ENCODE measurements at regions not wholly inside any gene's neighbourhood (a gene's known extent, or its start where the extent isn't known, plus 50 kb on each side); places are given as distances from the start of the nearest gene placed in this dataset.

DNA sequence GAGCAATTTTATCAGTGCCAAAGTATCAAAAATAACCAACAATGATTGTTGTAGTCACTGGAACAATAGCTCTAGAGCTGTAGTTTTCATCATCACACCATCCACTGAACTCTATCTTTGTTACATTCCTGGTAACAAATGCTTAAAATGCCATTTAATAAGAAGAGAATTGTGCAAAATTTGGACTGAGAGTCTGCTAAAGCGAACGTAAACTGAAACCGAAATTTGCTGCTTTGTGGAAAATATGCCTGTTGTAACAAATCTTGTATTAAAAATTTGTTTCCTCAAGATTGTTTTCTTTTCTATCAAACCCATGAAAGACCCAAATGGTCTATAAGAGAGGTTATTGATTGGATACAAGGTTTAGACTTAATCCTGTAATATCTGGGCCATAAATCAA is 109.3 kb upstream of the TECRL start:
- TF ChIP-seq ZFX (IDR thresholded peaks at IDR 0.05; ENCODE audit: borderline replicate concordance) = no peak
- TF ChIP-seq, protein P1, sequence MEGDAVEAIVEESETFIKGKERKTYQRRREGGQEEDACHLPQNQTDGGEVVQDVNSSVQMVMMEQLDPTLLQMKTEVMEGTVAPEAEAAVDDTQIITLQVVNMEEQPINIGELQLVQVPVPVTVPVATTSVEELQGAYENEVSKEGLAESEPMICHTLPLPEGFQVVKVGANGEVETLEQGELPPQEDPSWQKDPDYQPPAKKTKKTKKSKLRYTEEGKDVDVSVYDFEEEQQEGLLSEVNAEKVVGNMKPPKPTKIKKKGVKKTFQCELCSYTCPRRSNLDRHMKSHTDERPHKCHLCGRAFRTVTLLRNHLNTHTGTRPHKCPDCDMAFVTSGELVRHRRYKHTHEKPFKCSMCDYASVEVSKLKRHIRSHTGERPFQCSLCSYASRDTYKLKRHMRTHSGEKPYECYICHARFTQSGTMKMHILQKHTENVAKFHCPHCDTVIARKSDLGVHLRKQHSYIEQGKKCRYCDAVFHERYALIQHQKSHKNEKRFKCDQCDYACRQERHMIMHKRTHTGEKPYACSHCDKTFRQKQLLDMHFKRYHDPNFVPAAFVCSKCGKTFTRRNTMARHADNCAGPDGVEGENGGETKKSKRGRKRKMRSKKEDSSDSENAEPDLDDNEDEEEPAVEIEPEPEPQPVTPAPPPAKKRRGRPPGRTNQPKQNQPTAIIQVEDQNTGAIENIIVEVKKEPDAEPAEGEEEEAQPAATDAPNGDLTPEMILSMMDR (IDR thresholded peaks at IDR 0.05) = no peak
- no peak overlapping the region for H3K27ac ChIP-seq

DNA sequence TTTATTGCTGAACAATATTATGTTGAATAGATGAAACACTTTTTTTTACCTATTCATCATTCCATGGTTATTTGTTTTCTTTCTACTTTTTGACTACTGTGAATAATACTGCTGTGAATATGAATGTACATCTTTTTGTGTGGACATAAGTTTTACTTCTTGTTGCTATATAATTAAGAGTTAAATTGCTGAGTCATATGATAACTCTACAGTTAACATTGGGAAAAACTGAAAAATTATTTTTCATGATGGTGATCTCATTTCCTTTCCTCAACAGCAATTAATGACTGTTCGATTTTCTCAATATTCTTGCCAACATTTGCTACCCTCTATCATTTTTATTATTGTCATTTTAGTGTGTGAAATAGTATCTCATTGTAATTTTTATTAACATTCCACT is 106.9 kb upstream of the TECRL start:
- no peak overlapping the region for H3K27ac ChIP-seq
- TF ChIP-seq ZFX (IDR thresholded peaks at IDR 0.05; ENCODE audit: borderline replicate concordance) = no peak

DNA sequence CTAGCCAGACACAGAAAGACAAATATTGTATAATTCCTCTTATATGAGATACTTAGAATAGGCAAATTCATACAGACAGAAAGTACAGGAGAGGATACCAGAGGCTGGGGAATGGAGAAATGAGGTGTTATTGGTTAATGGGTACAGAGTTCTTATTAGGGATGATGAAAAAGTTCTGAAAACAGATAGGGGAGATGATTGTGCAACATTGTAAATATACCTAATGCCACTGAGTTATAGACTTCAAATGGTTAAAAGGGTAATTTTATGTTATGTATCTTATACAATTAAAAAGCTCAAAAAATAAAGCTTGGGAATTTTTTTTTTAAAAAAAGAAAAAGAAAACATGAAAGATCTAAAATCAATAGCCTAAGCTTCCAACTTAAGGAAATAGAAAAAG is 98.8 kb upstream of the TECRL start:
- no peak overlapping the region for H3K27ac ChIP-seq
- TF ChIP-seq ZFX (IDR thresholded peaks at IDR 0.05; ENCODE audit: borderline replicate concordance) = no peak
- TF ChIP-seq, protein P1 (IDR thresholded peaks at IDR 0.05) = no peak

DNA sequence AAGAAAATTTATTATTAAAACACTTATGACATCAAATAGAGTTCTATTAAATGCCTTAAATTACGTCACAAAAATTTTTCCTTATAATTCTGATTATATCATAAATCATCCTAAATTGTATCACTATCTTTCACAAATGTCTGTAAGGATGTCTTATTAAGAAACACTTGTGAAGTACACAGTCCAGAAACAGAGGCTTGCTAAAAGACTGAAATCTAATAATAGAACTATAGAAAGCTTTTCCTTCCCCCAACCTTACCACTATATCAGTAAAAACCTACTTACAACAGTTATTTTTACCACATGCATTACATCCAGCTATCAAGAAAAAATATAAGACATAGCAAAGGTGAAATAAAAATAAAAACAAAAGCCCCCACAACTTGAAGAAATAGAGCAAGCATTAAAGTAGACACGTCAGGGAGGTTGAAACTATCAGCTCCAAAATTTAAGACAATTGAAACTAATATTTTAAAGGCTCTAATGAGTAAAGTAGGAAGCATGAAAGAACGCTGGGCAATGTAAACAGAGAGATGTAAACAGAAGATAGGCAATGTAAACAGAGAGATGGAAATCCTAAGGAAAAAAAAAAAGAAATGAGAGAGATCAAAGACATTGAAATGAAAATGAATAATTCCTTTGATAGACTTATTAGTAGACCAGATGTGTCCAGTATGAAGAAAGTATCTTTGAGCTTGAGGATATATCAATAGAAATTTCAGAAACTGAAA is 94.9 kb upstream of the TECRL start:
- no peak for TF ChIP-seq ZFX (IDR thresholded peaks at IDR 0.05; ENCODE audit: borderline replicate concordance)
- TF ChIP-seq, protein P1 (IDR thresholded peaks at IDR 0.05) = no peak
- H3K27ac ChIP-seq = peak overlapping the region; percentile 27; the same call in 1 of the 2 replicates

DNA sequence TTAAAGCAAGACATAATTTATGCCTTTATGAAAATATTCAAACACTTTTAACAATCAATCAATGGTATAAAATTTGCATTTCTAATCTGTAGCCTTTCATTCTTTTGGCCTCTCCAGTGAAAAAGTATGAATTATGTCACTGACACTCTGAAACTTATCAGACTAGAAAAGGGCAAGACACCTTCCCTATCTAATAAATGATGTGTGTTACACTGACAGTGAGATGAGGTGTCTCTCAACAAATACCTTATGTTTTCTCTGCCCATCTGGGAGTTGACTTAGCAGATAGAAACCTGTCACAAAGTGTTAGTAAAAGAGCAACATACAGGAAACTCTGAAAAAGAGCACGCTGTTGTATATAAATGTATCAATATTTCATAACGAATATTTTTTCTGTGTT is 94.2 kb upstream of the TECRL start:
- no peak overlapping the region for H3K27ac ChIP-seq
- TF ChIP-seq, protein P1 (IDR thresholded peaks at IDR 0.05) = no peak
- TF ChIP-seq ZFX (IDR thresholded peaks at IDR 0.05; ENCODE audit: borderline replicate concordance) = no peak

DNA sequence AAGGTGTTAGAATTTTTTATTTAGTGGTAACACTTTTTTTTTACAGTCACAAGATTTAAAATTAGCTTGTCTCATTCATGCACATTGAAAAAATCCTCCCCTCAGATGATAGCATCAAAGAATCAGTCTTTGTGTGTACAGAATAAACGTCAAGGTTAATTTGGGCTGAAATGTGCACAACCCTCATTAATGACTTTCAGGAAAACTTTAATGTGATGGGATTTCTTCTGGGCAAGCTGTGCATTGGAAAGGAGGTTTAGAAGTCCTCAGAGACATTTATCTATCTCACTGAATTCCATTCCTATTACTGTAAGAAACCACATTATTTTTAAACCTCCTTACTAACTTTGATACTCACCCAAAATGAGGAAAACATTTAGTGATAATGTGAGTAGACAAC is 88.2 kb upstream of the TECRL start:
- TF ChIP-seq, protein P1 (IDR thresholded peaks at IDR 0.05) = no peak
- no peak for TF ChIP-seq ZFX (IDR thresholded peaks at IDR 0.05; ENCODE audit: borderline replicate concordance)
- no peak overlapping the region for H3K27ac ChIP-seq

DNA sequence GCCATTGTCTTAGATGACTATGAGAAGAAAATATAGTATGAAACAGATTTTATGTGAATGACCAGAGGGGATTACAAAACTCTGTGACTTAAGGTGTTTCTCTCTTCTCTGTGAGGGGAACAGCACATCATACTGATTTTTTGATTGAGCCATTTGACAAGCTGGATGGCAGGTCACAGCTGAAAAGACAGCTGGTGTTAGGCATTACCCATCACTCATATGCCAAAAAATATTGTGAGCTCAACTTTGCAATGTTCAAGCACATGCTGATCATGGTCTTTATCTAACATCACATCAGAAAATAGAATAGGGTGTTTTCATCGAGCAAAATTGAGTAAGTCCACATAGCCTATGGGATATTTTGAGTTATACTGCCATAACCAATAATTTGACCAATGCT is 86.7 kb upstream of the TECRL start:
- no peak overlapping the region for H3K27ac ChIP-seq
- TF ChIP-seq, protein P1 (IDR thresholded peaks at IDR 0.05) = no peak
- no peak for TF ChIP-seq ZFX (IDR thresholded peaks at IDR 0.05; ENCODE audit: borderline replicate concordance)

DNA sequence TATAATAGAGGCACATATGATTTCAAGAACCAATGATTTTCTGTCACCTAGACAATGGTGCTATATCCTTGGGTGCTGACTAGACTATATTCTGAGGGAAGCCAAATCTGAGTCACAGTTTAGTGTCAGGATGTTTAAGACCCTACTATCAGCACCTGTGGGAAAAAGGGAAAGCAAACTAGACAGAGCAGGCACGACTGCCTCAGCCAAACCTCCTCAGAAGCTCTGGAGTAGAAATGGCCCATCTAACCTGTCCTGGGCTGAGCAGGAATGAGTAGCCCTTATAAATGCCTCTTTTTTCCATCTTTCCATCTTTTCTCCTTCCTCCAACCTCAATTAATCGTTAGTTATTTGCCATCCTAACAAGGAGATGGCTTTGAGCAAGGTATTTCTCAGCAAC is 80.4 kb upstream of the TECRL start:
- TF ChIP-seq, protein P1 (IDR thresholded peaks at IDR 0.05) = no peak
- TF ChIP-seq ZFX (IDR thresholded peaks at IDR 0.05; ENCODE audit: borderline replicate concordance) = no peak
- H3K27ac ChIP-seq = no peak overlapping the region

All from 22Rv1 (cell line).